GM12865 (cell line): ENCODE measurements at regions not wholly inside any gene's neighbourhood (a gene's known extent, or its start where the extent isn't known, plus 50 kb on each side); places are given as distances from the start of the nearest gene placed in this dataset.

ENCODE experiments used
- DNase-seq: peaks from one replicate; pipeline ENCODE4 v3.0.0; 2010; ENCODE audit warnings: low read depth
- H3K4me3 ChIP-seq: 2 replicates; pipeline ENCODE4 v1.5.1; 2011; ENCODE audit warnings: mild to moderate bottlenecking, low read depth, low read length, control low read depth
- TF ChIP-seq, protein P1 (sequence below): IDR thresholded peaks from 2 replicates; pipeline ENCODE4 v1.5.1; 2011; ENCODE audit warnings: low read length, control low read depth, low read depth, inconsistent platforms; ENCODE audit not compliant: insufficient read depth; ENCODE audit errors: missing control alignments

DNA sequence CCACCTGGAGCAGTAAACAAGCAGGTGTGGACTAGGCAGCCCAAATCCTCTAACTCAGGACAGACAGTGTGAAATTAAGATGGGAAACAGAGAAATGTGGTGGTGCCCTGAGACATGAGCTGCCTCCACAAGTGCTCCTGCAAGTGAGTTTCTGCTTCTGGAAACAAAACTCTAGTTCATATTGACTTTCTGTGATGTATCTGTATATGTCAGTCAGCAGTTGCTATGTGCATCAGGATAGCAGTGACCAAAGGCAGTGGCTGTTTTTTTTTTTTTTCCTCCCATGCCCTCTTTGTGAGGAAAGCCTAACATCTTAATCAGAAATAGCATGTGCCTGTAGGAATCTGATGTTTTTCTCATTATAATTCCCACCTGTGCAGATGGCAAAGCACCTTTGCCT is 318.4 kb upstream of the SEMA6A start:
- H3K4me3 ChIP-seq, result no peak overlapping the region
- TF ChIP-seq, protein P1, sequence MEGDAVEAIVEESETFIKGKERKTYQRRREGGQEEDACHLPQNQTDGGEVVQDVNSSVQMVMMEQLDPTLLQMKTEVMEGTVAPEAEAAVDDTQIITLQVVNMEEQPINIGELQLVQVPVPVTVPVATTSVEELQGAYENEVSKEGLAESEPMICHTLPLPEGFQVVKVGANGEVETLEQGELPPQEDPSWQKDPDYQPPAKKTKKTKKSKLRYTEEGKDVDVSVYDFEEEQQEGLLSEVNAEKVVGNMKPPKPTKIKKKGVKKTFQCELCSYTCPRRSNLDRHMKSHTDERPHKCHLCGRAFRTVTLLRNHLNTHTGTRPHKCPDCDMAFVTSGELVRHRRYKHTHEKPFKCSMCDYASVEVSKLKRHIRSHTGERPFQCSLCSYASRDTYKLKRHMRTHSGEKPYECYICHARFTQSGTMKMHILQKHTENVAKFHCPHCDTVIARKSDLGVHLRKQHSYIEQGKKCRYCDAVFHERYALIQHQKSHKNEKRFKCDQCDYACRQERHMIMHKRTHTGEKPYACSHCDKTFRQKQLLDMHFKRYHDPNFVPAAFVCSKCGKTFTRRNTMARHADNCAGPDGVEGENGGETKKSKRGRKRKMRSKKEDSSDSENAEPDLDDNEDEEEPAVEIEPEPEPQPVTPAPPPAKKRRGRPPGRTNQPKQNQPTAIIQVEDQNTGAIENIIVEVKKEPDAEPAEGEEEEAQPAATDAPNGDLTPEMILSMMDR, result no peak
- DNase-seq, result no peak

DNA sequence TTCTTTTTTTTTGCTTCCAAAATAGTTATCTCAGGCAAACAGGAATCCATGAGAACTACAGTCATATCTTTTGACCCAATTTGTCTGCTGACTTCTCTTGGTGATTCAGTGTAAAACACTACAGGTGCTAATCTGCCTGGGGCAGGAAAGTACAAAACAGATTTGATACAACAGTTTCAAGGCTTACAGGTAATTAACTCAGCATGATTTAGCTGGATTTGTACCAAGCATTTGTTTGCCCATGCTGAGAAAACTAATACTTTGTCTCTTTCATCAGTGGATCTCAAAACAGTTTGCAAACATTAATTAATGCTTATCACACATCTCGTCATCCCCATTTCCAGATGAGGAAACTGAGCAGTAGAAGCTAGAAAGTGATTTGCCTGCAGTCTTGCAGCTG is 312.5 kb upstream of the SEMA6A start:
- TF ChIP-seq, protein P1, result no peak
- no peak overlapping the region for H3K4me3 ChIP-seq
- DNase-seq, result no peak

DNA sequence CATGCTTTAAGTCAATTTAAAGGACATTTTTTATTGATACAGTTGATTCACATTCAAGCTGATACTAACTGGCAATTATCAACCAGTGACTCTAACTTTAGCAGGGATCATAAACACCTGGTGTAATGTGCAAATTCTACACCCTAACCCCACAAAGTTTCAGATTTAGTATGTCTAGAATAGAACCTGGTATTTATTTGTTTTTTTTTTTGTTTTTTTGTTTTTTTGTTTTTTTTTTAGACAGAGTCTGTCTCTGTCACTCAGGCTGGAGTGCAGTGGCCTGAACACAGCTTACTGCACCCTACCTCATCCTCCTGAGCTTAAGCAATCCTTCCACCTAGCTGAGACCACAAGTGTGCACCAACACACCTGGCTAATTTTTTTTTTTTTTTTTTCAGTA is 311.2 kb upstream of the SEMA6A start:
- TF ChIP-seq, protein P1, result no peak
- no peak overlapping the region for H3K4me3 ChIP-seq
- DNase-seq, result peak; percentile 51

DNA sequence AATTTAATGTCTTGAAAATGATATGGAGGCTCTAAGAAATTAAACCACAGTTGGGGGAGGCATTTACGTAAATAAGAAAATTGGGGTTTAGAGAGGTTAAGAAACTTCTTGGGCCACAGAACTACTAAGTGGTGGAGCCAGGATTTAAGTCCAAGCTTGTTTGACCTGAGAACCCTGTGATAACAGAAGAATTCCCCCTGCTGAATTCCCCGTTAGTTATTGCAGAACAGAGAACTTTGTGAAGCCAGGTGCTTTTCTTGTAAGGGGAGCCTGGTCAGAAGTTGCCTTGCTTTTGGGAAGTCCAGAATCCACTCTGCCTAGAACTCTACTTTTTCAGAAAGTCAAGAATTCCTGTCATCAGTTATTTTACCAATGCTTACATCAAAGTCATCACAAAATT is 309.3 kb upstream of the SEMA6A start:
- TF ChIP-seq, protein P1, result no peak
- no peak overlapping the region for H3K4me3 ChIP-seq
- DNase-seq, result peak; percentile 65

DNA sequence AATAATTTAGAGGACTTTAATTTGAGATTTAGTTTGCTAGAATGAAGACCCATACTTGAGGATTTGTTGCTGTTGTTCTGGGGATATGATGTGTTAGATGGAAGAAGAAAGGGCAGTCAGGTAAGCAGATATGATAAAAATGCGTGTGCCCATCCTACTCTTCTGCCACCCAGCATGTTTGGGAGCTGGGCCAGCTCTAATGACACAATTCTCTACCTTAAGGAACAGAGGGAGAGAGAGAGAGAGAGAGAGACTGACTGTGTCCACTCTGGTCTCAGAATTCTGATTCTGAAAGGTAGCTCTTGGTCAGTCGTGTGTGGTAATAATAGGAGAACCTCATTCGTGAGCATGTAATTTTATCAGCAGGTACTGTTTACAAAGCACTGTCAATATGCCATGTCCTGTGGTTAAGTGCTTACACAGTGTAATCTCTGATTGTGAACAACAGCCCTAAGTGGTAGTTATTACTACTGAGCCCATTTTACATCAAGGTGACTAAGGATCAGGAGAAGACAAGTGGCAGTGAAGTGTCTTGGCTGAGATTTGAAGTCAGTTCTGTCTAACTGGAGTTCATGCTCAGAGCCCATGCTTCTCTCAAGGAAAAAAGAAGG is 307.4 kb upstream of the SEMA6A start:
- H3K4me3 ChIP-seq, result no peak overlapping the region
- TF ChIP-seq, protein P1, result no peak
- no peak for DNase-seq

DNA sequence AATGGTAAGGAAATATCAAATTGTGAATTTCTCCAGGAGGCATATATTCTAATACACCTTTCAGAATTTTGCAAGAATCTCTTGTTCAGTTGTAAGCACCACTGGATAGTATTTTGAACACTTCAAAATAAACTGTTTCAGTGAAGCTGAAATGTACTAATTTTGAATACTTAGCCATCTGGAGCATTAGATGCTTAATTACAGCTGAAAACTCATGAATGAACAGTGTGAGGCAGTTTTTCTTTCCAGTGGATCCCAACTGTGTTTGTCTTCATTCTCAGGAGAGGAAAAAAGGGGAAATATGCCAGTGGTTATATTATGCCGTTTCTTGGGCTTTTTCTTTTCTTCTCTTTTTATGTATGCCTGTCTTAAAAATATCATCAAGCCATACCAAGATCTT is 306.0 kb upstream of the SEMA6A start:
- no peak overlapping the region for H3K4me3 ChIP-seq
- DNase-seq, result no peak
- TF ChIP-seq, protein P1, result no peak

DNA sequence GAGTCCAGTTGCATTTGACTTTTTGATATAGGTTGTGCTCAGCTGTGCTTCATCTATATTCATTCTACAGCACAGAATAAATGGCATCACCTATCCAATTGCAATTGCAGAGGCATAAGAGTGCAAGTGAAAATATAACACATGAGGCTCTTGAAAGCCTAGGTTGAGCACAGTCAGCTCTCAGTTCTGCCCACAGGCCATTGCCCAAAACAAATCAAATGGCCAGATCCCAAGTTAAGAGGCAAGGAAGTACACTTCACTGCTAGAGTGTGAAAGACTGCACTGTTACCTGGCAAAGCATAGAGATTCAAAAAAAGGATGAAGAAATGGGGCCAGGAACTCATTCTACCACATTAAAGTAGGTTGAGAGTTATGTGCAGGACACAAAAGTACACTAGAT is 305.5 kb upstream of the SEMA6A start:
- TF ChIP-seq, protein P1, result no peak
- no peak for DNase-seq
- no peak overlapping the region for H3K4me3 ChIP-seq
